ENCODE measurements at regions not wholly inside any gene's neighbourhood (a gene's known extent, or its start where the extent isn't known, plus 50 kb on each side); places are given as distances from the start of the nearest gene placed in this dataset.

DNA sequence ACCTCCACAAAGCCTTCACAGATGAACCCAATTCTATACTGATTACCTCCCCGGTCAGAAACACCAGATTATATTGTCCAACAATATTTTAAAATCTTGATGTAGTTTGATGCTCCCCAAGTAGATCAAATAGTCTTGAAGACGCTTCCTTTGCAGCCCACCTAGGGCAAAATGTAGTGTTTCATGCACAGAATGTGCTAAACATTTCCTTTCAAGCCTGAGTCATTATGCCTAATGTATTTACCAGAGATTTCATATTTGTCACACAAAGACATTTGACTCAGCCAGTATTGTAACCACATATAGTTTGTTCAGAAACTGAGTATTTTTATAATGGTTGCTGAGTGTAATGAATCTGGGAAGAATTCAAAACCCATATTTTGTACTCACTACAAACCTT, 1396.8 kb downstream of the LRRC4C start:
- no peak for DNase-seq

DNA sequence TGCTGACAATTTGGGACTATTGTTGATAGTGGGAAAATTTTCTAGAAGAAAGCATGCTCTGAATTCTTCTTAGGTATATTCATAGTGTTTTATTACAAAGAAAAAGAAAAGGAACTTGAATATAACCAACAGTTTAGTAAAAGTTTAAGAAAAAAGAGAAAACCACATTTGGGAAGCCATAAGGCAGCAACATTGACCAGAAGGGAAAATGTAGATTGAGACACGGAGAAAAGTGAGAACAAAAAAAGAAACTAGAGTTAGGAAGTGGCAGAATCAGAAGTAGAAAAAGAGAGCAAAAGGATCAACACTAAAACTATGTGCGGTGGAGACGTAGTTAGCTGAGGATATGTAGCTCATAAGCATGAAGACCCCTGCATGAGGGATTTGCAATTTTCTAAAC, 1398.2 kb downstream of the LRRC4C start:
- DNase-seq: no peak

DNA sequence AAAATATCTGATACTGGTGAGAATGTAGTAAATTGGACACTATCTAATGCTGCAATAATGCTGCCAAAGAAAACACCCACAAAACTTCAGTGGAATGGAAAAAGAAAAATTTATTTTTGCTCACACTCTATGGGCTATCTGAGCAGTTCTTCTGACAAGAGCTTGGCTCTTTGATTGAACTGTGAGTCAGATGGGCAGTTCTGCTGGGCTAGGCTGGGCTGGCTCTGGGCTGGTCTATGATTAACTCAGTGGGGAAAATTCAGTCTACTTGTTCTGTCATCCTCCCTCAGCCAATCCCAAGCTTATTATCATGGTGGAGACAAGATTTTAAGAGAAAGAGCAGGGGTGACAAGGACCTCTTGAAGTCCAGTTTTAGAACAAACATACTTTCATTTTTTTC, 1404.8 kb downstream of the LRRC4C start:
- DNase-seq: no peak

DNA sequence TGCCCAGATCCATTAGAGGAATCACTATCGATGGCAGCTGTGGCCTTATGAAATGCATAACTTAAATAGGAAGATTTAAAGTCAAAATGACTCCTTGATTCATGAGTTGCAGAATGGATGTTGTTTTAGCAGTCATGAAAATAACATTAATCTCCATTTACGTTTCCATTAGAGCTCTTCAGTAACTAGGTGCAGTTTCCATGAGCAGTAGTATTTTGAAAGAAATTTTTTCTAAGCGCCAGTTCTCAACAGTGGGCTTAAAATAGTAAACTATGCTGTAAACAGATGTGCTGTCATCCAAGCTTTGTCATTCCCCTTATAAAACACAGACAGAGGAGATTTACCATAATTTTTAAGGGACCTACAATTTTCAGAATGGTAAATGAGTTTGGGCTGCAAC, 1414.1 kb downstream of the LRRC4C start:
- no peak for DNase-seq

DNA sequence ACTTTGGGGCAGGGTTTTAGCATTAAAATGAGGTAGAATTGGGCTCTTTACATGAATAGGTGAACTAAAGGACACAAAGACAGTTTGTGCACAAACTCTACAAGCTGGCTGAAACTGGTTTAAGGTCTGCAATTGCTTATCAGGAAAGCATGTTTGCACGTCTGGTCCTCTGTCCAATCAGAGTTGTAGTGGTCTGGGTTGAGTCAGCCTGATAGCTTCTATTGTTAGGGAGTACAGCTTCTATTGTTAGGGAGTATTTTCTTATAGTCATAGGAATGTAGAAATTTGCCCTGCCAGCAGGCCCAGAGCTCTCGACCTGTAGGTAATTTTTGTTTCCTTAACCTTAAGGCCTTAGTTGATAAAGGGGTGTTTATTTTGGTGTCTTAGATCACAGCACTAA, 1422.4 kb downstream of the LRRC4C start:
- DNase-seq: no peak

DNA sequence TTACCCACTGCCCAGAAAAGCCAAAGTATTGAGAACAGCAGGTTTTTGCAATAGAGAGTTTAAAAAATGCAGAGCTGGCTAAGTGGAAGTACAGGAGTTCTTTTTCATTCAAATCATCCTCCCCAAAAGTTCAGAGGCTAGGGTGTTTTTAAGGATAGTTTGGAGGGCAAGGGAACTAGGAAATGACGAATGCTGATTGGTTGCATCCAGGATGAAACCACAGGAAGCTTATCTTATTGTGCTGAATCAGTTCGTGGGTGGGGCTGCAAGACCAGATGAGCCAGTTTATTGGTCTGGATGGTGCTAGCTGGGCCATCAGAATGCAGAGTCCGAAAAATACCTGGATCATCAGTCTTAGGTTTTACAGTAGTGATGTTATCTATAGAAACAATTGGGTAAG, 1427.1 kb downstream of the LRRC4C start:
- no peak for DNase-seq

DNA sequence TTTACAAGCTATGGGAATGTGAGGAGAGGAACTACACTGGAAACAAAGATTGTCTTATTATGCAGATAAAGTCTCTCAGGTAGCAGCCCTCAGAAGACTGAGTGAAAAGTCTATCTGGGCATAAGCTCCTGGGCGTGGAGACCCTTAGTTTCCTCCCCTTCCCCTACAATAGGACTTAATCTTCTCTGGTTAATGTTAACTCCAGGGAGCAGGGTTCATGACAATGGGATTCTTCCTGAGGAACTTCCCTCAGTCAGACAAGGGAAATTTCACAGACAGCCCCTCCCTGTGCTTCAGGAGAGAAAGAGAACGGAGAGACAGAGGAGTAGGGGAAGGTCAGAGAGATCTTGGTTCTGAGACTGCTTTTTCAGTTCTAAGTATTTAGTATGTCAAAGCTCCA, 1428.6 kb downstream of the LRRC4C start:
- no peak for DNase-seq

DNA sequence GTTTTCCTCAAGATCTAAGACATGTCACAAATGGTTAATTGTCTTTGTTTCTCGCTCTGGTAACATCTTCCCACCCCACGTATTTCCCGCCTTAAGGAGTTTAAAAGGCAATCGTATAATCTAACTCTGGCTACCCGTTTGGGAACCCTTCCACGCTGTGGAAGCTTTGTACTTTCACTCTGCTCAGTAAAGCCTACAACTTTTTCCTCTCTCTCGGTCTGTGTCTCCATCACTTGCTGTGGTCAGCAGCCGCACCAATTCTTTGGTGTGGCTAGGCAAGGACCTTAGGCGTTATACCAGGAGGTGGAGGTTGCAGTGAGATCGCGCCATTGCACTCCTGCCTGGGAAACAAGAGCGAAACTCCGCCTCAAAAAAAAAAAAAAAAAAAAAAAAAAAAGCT, 1430.1 kb downstream of the LRRC4C start:
- DNase-seq: no peak

DNA sequence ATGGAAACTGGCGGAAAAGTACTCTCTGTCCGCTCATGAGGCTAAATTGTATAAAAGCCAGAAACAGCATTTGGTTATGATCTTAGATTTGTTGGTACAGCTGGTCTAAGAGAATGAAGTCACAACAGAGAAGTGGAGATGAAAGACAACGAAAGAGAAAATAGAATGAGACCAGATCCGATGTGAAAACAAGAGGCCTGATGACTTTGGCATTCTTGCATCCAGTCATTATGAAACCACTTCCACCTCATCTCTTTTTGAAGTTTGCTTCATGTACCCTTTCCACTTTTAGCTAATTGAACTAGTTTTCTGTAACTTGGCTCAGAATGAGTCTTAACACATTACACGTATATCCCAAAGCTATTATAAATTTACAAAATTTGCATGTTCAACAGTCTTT, 1431.7 kb downstream of the LRRC4C start:
- DNase-seq: no peak

DNA sequence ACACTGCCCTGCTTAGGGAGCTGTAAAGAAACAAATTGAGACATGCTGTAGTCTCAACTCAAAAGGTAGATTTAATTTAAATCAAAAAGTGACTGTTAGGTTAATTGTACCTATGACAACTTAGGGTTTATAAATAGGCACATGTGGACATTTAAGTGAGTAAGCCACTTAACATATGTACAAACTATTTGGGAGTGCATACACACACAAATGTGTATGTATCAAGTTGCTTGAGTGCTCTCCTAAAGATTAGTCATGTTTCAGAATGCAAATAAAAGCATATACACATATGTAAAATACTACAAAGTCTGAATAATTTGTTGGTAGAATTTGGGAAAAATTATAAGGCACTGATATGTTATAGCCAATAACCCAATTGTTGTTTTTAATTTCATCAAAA, 1435.7 kb downstream of the LRRC4C start:
- DNase-seq: no peak

DNA sequence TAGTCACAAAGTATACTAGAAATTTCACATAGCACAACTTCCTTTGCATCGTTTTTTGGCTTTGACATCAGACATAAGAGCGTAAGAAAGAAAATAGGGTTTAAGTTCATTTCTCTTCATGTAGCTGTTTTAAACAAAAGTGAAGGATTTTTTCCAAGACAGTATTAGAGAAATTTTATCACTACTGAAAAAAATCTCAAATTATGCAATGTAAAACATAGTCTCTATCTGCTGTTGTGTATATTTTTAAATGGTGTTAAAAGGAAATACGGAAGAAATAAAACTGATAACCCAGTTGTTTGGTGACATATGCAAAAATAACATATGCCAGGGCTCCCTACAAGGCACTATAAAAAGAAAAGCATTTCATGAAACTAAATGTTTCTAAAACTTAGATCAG, 1449.4 kb downstream of the LRRC4C start:
- DNase-seq: no peak

DNA sequence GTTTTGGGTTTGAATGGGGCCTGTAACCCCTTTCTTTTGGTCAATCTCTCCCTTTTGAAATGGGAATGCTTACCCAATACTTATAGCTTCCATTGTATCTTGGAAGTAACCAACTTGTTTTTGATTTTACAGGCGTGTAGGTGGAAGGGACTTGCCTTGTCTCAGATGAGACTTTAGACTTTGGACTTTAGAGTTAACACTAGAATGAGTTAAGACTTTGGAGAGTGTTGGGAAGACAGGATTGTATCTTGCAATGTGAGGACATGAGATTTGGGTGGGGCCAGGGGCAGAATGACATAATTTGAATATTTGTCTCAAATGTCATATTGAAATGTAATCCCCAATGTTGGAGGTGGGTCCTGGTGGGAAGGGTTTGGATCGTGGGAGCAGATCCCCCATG, 1466.9 kb downstream of the LRRC4C start:
- DNase-seq: no peak

DNA sequence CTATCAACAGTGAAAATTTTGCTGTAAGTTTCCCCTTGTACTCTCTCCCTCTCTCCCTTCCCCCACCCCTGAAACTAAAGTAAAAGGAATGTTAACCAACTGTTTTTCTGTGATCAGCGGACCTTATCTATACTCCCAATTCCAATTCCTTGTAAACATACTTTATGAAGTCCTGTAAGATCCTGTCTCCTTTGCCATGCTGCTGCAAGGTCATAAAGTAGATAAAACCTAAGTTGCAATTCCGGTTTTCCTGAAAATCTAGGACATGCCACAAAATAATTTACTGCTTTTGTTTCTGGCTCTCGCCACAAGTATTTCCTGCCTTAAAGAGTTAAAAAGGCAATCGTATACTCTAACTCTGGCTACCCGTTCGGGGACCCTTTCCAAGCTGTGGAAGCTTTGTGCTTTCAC, 1469.0 kb downstream of the LRRC4C start:
- DNase-seq: no peak

DNA sequence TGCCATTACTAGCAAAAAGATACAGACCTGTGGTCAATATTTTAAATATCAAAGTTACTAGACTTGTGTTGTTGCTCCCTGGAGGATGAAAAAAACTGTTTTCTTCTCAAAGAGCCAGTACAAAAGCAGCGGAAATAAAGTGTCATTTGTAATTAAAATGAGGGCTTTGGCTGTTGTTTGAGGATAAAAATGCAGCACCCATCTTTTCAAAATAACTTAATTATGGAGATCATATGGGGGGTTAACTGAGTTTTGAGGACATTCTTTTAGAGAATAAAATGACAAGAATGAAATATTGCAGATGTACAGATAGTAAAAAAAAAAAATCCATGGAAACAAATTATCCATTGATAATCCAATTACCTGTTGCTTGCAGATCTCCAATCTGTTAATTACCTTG, 1484.4 kb downstream of the LRRC4C start:
- peak; percentile 52 for DNase-seq

DNA sequence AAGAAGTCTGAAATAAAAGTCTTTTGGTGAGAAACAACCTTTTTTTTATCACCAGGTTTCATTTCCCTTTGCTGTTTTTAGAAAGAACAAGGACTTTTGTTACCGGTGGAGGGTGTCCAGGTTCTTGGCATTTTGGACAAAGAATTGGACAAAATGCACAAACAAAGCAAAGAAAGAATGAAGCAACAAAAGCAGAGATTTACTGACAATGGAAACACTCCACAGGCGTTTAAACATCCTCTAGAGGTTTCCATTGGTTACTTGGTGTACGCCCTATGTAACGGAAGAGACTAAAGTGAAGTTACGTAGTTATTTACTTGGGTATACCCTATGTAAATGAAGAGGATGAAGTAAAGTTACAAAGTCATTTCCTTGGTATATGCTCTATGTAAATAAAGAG, 1487.0 kb downstream of the LRRC4C start:
- DNase-seq: no peak

DNA sequence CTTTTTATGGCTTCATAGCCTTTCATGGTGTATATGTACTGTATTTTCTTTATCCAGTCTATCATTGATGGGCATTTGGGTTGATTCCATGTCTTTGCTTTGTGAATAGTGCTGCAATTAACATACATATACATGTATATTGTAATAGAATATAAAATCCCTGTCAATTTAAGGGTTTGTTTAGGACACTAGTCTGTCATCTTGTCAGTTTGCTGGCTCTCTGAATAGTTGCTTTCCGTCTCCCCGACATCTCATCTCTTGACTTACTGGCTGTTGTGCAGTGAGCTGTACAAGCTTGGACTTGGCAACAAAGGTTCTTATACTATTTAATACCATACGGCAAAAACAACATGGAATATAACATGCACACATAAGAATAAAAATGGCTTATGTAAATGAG, 1487.5 kb downstream of the LRRC4C start:
- DNase-seq: no peak

DNA sequence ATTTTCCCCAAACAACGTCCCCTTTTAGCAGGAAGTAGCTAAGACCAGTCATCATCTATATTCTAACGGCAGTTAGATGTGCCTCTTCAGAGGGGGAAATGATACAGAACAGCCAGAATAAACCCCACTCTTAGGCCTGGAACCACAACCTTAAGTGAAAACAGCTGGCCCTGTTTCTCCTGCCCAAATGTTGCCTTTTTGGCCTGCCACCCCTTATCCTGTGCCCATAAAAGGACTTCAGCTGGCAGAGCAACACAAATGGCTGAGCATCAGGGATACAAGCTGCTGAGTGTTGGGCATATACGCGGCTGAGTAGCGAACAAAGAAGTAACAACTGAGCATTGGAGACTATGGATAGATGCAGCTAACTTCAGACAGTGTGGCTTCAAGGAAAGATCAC, 1491.4 kb downstream of the LRRC4C start:
- DNase-seq: no peak

DNA sequence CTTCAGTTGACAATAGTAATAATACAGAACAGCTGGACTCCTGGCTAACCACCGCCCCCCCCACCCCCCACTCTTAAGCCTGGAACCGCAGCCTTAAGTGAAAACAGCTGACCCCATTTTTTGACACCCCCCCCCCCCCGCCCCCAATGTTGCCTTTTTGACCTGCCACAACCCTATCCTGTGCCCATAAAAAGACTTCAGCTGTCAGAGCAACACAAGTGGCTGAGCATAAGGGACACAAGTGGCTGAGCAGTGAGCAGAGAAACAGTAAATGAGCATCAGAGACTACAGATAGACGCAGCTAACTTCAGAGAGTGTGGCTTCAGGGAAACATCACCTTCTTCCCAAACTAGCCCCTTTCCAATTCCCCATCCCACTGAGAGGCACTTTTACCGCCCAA, 1493.8 kb downstream of the LRRC4C start:
- no peak for DNase-seq

DNA sequence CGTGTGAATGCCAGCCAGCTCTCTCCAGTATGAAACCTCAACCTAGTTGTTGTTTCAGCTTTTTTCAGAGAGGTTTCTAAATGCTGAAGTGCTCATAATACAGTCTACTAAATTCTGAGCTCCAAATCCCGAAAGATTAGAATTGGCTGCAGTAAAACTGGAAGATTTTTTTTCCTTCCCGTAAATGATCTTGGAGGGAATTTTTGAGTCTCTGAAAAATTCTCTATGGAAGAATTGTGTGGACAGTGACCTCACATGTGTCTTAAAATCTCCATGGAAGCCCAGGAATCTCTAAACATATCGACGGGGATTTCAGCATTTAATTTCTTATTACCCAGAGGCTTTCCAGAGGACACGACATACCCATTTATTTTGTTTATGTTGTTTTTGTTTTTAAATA, 1499.2 kb downstream of the LRRC4C start:
- DNase-seq: no peak

DNA sequence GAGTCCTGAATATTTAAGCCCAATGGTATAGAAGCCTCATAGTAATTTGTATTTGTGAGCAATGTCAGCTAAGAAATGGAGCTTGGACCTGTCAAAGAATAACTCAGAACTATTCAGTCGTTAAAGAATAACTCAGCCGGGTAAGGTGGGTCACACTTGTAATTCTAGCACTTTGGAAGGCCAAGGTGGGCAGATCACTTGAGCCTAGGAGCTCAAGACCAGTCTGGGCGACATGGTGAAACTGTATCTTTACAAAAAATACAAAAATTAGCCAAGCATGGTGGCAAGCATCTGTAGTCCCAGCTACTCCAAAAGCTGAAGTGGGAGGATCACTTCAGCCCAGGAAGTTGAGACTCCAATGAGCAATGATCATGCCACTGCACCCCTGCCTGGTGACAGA, 1526.5 kb downstream of the LRRC4C start:
- DNase-seq: no peak

DNA sequence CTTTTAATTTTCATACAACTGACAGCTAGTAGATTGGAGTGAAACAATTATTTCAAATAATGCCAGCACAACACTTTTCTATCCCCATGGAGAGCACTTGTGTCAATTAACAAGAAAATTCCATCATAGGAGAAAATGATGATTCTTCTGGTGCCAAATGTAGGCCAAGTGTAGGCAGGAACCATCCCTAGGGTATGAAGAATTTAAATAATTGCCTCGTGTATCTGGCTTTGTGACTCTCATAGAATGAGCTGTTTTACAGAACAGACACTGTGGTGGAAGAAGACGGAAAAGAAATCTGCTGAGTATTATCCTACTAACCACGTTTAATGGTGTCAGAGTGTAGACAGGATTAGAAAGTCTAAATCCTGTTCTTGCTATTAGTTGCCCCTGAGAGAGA, 1542.2 kb downstream of the LRRC4C start:
- peak; percentile 81 for DNase-seq

DNA sequence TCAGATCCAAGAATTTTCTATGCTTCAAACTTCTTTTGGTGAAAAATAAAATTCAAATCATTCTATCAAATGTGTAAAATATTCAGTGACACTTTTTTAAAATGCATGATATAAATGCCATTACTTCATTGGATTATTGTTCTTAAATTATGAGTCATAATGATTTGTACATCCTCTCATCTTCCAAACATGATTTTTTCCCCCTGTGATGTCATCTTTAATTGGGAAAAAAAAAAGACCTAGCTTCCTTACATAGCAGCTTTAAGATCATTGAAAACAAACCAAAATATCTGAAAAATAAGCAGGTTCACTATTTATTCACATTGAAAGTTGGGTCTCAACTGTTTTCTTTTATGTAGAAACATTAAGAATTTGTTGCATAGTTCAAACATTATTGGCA, 1549.4 kb downstream of the LRRC4C start:
- no peak for DNase-seq

DNA sequence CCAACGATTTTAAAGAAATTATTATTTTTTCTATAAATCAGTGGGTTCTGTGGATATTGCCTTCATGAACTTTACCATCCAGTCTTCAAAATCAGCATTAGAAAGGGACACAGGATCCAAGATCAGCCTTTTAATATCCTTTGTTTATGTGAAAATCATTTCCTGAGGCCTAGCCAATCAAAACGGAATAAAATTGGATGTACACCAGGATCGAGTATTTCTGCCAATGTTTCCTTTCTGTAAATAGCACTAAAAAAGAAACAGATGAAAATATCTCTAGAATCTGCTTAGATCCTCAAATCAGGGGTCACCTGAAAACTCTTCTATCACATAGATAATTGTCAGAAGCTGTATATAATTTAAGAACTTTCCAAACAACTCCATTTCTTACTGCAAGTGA, 1598.5 kb downstream of the LRRC4C start:
- no peak for DNase-seq

DNA sequence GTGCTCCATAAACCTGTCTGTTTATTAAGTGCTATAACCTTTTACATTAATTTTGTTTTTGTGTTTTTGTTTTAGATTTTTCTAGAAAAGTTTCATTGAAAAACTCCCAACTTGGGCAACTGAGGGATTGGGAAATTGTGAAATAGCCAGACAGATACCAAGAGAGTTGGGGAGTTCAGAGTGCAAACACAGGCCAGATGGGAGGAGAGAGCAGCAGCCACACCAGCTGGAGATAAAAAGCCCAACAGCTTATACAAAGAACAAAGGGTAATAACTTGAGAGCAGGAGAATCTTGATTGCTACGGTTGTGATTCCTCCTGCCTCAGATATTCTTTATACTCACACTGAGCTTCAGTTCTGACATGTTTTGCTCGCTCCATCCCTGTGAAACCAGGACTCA, 1642.2 kb downstream of the LRRC4C start:
- peak; percentile 87 for DNase-seq

DNA sequence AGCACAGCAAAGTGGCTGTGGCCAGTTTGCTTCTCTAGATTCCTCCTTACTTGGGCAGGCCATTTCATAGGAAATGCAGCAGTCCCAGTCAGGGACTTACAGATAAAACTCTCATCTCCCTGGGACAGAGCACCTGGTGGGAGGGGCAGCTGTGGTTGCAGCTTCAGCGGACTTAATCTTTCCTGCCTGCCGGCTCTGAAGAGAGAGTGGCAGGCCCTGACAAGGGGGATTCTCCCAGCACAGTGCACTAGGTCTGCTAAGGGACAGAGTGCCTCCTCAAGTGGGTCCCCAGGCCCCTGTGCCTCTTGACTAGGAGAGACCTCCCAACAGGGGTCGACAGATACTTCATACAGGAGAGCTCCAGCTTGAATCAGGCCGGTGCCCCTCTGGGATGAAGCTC, 1649.1 kb downstream of the LRRC4C start:
- peak; percentile 6 for DNase-seq

DNA sequence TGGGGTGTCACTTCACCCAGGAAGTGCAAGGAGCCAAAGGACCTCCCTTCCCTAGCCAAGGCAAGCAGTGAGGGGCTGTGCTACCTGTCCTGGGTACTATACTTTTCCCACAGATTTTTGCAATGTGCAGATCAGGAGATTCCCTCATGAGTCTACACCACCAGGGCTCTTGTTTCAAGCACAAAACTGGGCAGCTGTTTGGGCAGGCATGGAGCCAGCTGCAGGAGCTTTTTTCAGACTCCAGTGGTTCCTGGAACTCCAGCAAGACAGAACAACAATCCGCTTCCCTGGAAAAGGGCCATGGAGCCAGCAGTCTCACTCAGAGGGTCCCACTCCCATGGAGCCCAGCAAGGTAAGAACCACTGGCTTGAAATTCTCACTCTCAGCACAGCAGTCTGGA, 1649.6 kb downstream of the LRRC4C start:
- DNase-seq: no peak
